HG03103 (cell line): ENCODE measurements at regions not wholly inside any gene's neighbourhood (a gene's known extent, or its start where the extent isn't known, plus 50 kb on each side); places are given as distances from the start of the nearest gene placed in this dataset.

ENCODE experiments used
- ATAC-seq: cut with Tn5 transposase; IDR thresholded peaks from one replicate; pipeline ENCODE4 v1.9.1; 2021; ENCODE audit warnings: low read depth; ENCODE audit not compliant: unreplicated experiment

DNA sequence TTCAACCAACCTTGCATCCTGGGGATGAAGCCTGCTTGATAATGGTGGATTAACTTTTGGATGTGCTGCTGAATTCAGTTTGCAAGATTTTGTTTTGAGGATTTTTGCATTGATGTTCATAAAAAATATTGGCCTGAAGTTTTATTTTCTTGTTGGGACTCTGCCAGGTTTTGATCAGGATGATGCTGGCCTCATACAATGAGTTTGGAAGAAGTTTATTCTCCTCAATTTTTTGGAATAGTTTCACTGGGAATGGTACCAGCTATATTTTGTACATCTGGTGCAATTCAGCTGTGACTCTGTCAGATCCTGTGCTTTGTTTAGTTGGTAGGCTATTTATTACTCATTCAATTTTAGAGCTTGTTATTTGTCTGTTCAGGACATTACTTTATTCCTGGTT is 340.3 kb upstream of the TRAM1L1 start:
- no peak for ATAC-seq

DNA sequence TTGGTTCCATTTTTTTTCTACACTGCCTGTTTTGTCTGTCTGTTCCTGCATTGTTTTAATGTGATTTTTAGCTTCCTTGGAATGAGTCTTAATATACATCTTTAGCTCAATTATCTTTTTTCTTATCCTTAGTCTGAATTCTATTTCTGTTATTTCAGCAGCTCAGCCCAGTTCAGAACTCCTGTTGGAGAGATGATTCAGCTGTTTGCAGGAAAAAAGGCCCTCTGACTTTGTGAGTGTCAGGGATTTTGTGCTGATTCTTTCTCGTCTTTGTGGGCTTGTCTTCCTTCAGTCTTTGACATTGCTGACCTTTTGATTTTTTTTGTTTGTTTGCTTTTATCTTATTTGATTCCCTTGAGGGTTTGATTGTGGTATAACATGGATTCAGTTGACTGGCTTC is 343.2 kb upstream of the TRAM1L1 start:
- ATAC-seq = no peak

DNA sequence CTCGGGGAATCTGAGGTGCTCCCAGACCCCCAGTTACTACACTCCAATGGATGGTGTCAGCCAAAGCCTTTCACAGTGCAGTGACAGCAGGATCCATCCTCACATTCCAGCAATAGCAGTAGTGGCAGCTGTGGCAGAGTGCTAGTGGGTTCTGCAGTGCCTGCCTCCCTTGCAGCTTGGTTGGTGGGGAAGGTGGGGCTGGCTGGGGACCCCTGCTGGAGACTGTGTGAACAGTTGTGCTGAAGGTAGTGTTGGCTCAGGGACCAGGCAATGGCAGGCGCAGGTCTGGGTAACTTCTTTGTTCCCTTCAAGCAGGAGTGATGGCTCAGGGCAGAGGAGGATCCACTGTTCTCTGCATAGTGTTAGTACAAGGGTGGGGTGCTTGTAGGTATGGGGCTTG is 343.7 kb upstream of the TRAM1L1 start:
- no peak for ATAC-seq

DNA sequence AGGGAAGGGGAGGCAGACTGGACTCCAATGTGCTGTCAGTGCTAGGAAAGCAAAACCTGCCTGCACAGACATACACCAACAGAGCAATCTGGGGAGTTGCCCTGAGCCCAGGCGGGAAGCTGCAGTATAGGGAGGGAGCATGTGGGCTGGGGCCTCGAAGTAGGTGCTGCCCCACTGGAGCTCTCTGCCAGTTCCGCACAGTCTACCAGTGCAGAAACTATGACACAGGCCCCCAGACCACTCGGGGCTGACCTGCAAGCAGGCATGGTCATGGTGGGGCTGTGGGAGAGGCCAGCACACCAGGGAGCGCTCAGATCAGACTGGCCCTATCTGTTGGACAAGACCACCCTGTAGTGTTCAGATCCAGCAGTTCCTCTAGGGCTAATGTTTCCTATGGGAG is 344.1 kb upstream of the TRAM1L1 start:
- ATAC-seq = no peak

DNA sequence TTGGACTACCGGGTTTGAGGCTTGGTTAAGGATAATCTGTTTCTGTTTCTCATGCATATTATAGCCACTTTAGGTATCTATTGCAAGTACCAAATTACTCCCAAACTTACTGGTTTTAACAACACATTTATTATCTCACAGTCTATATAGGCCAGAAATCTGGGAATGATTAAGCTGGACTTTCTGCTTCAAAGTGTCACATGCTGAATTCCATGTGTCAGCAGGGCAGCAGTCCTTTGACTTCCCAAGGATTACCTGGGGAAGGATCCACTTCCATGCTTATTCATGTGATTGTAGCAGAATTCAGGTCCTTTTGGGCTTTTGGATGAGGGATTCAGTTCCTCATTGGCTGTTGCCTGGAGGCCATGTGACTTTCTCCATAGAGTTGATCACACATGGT is 349.0 kb upstream of the TRAM1L1 start:
- no peak for ATAC-seq

DNA sequence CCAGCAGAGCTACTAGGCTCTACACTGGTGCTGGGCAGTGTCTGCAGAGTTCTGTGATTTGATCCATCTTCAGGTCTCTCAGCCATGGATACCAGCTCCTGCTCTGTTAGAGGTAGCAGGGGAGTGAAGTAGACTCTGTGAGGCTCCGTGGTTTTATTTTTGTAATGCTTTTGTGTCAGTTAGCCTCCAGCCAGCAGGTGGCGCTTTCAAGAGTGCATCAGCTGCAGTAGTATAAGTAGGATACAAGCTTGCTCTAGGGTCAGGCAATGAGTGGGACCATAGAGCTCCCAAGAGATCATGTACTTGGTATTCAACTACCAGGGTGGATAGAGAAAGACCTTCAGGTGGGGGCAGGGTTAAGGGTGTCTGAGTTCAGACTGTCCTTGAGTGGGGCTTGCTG is 362.5 kb upstream of the TRAM1L1 start:
- no peak for ATAC-seq

DNA sequence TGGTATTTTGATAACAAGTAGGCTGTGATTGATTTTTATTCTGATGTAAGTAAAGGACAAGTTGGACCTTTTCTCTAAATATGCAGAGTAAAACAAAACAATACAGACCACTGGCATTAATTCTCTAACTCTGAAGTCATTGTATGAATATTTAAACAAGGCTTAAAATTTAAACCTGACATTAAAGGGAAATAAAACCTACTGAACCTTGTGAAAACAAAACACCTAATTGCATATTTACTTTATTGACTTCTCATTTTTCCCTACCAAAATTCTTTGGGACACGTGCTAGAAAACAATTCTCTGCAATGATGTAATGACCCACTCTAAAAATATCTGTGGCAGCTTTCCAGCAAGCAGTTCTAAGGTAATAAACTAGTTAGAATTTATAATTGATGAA is 369.7 kb upstream of the TRAM1L1 start:
- ATAC-seq = no peak

DNA sequence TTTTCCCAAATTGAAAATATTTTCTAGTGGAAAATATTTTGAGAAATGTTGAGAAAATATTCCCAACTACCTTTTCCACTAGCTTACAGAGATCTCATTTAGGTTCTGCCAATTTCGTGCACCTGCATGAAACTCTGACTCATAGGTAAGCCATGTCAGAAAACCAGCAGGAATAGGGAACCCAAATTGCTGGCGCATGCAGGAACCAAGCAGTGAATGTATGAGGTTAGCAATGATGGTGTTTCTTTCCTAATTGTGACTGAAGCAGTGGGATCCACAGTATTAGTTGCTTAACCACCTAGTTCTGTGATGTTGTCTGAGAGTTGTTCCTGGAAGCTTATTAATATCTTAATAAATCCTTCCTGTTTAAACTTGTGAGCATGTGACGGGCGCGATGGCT is 381.0 kb upstream of the TRAM1L1 start:
- ATAC-seq = no peak

DNA sequence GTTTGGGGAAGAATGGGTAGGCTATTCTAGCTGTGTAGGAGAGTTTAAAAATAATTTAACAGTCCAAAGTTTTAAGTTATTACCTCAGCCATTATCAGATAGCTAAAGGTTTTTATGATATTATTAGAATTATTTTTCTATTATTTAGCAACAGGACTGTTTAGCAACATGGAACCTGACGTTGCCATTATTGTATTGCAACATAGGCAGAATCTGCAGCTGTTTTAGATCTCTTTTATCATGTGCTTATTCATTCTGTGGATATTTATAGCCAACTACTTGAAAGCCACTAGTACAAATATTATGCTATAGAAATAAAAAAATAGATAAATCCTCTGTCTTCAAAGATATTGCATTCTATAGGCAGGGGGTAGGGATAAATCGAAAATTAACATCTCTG is 382.0 kb upstream of the TRAM1L1 start:
- ATAC-seq = no peak

DNA sequence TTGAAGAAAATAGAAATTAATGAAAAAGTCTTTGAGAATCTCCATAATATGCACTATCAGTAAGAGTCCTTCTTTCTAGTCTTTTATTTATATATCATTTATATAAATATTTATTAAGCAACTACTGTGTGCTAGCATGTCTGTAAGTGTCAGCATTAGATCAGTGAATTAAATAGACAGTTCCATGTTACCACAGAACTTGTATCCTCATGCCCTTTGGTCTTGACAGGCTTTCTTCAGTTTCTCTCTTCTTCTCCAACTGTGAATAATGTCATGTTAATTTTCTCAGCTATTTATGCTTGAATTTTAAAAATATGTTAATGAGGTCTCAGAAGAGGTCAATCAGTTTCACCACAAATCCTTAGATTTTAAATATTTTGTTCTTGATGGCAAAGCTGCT is 389.6 kb upstream of the TRAM1L1 start:
- ATAC-seq = no peak

DNA sequence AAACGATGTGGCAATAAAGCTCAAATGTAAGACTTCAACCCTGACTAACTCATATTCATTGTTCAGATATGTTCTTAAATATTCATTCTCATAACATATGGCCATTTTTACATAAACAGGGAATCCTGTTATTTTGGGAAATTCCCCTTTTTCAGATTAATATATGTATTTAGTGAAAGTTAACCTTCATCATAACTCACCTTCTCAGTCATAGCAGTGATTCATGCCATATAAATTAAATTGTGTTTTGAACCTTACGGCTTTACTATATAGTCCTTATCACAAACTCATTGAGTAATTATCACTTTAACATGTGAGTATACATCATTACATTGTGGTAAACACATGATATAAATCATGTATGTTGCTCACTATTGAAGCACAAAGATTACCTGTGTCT is 392.5 kb upstream of the TRAM1L1 start:
- no peak for ATAC-seq

DNA sequence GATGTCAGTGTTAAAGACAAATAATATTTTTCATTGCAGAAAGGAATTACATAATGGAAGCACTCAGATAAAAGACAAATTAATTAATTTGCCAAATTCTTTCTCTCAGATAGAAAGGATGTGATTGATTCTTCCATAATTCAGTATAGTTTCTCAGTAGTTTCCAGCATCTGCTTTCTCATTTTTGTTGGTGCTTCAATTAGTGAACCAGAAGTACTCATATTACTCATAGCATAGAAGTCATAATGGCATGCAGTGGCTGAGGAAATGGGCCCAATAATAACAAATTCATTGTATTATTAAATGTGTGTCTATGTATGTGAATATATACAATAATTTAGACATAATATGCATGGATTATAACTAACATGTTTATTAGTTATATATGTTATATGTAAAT is 393.3 kb upstream of the TRAM1L1 start:
- no peak for ATAC-seq

DNA sequence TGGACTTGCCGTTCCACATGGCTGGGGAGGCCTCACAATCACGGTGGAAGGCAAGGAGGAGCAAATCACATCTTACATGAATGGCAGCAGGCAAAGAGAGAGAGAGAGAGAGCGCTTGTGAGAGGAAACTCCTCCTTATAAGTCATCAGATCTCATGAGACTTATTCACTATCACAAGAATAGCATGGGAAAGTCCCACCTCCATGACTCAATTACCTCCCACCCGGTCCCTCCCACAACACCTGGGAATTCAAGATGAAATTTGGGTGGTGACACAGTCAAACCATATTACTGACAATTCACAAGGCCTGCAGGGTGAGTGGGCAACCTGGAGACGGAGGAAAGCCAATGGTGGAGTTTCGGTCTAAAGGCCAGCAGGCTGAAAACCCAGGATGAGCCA is 394.3 kb upstream of the TRAM1L1 start:
- no peak for ATAC-seq

DNA sequence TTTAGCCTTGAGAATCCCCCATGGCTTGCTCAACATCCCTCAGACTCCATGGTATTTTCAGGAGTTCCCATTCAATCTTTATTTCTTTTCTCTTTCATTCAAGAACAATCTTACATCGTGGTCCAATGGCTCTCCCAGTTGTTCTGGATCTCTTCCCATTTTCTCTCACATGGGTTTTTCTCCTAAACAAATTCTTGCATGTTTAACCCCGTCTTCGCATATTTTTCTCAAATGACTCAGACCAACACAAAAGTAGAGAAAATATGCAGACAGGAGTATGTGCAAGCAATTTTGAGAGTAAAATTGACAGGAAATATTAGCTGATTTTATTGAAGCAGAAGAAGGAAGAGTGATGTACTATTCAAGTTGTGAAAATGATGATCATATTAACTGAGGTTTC is 396.4 kb upstream of the TRAM1L1 start:
- ATAC-seq = no peak

DNA sequence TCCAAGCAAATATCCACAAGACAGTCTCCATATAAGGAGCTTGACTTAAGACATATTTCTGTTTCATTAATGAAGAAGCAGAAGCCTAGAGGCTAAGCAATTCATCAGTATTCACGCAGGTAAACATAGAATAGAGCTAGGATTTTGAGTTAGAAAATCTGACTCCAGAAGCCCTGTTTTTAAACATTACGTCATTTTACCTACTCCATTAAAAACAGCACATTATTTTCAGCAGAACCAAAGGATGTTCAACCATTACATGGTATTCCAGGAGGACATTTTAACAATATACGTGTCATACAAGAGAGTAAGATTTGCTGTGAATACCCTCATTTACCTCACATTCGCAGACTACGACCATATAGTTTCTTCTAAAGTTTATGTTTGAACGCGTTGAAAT is 403.3 kb upstream of the TRAM1L1 start:
- no peak for ATAC-seq

DNA sequence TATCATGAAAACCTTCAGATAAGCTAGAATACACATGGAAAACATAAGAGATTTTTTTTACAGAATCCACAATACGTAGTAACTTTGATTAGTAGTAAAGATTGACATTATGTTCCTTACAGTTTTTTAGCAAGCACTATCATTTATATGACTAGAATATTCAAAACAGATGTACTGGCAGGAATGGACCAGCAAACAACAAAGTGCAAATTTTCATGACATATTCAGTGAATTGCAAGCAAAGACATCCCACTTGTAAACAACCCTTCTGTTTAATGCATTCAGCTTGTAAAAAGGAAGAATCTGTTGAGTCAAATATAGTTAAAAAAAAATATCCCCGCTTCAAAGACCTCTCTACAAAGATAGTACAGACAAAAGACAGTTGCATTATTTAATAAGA is 403.7 kb upstream of the TRAM1L1 start:
- ATAC-seq = no peak

DNA sequence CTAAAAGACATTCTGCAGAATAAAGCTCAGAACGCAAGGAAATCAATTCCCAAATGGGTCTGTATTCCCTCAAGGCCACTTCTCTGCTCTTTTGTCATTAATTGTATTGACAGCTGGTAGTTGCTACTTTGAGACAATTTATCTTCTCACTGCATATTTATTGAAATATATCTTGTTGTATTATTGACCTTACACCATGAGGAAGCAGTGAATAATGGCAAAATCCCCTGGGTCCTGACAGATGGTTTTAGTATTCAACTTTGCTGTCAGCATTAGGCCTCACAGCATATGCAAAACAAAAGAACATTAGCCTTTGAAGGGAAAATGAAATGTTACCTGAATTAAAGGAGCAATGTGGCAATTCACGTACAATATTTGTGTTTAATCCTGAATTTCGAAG is 406.1 kb upstream of the TRAM1L1 start:
- no peak for ATAC-seq

DNA sequence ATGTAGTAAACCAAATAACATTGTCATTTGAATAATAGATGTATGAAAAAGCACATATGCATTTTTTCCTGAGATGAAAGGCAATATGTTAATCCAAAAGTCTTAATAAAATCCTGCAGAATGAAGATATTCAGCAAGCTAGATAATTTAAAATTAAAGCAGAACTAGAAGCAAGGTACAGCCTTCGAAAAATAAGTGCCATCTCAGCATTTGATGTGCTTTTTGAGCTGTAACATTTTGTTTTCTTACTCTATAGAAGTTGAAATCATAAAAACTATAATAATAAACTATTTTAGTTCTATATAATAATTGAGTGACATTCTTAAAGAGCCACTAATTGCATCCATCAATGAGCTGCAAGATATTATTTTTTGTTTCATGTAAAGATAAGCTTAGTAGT is 410.4 kb upstream of the TRAM1L1 start:
- no peak for ATAC-seq

DNA sequence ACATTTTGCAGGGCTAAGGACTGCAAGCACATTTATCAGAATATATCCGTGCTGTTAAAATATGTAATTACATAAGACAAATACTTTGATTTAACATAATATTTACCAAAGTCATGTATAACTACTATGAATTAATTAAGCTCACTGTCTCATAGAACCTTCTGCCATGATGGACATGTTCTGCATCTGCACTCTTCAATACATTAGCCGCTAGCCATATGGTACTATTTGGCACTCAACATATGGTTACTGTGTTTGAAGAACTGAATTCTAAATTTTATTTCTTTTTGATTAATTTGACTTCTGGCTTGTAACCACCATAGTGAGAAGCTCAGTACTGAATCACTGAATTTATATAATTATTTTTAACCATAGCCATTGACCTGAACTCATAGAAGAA is 427.0 kb upstream of the TRAM1L1 start:
- no peak for ATAC-seq

DNA sequence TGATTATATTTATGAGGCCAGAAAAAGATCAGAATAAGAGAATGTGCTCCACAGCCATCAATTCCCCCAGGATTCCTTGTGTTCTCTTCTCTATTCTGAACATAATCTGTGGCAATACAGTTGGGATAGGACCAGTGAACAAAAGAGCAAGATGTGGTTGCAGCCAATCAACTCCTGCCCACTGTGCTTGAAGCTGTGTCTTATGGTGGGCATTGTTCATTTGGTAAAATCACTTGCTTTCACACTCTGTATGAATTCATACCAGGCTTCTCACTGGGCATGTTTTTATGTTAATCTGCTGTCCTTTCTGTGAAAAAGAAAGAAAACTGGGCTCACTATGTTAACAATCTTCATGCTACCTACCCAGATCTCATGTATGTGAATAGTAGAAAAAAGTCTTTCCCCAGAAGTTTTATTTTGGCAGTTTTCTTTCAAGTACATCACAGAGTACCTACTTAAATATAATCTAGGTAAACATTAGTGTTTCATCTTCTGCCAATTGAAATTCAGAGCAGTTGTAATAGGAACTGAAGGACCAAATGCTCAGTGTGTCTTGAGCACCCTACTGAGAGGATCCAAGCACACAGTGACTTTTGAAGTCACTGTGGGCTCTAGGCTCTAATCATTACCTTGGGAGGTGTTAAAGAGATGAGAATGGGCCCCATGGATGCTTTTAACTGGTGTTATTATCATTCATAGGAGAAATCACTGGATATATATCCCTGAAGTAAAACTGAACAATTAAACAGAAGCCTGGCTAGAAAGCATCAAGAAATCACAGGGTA is 429.2 kb upstream of the TRAM1L1 start:
- ATAC-seq = no peak

DNA sequence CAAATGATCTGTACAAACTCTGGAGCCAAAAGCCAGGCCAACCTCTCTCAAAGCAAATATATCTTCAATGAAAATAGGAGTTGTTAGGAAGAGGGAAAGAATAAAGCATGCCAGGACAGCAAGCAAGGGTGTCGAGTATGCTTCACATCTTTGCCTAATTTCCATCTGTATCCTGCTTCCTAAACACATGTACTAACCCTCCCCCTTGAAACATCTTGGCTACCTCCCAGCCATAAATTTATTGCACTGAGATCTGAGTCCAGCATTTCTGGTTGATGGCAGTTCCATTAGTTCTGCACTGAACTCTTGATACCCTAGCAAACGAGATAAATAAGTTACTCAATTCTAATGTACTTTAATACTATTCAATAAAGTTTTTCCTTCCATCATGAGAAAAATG is 430.5 kb upstream of the TRAM1L1 start:
- ATAC-seq = no peak

DNA sequence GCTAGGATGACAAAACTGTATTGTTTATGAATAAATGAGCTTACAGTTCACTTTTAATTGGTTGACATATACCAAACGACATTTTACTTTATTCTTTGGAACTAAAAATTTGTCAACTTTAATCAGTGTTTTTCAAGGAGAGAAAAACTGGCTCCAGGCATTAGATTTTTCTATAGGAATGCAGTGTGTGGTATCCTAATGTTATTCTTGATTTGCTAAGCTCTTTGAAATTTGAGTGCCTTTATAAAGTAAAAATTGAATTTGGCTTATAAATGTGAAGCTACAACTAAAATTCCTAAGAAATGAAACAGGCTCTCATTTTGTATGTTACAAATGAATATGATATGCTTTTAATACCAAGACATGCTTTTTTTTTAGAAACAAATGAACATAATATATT is 442.2 kb upstream of the TRAM1L1 start:
- no peak for ATAC-seq

DNA sequence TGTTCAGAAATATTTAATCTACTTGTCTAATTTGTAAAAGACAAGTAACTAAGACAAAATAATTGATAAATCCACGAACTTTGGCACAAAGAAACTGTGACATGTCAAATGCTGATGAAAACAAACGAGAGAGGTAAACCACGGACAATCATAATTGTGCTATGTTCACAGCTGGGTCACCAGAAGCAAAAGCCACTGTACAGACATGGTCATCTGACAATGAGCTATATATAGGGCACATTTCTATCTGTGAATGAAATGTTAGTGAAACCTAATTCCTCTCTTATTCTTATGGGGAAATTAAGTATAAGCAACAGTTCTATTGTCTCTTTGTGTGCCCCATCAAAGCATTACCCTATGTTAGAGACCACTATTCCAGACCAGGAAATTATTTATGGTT is 444.0 kb upstream of the TRAM1L1 start:
- ATAC-seq = no peak
